ENCODE measurements at regions not wholly inside any gene's neighbourhood (a gene's known extent, or its start where the extent isn't known, plus 50 kb on each side); places are given as distances from the start of the nearest gene placed in this dataset.
"Not testable (repeated sequence)": the region's sequence is repeated elsewhere in the genome, so short reads cannot be mapped to it uniquely, and the experiment has no call there.

DNA sequence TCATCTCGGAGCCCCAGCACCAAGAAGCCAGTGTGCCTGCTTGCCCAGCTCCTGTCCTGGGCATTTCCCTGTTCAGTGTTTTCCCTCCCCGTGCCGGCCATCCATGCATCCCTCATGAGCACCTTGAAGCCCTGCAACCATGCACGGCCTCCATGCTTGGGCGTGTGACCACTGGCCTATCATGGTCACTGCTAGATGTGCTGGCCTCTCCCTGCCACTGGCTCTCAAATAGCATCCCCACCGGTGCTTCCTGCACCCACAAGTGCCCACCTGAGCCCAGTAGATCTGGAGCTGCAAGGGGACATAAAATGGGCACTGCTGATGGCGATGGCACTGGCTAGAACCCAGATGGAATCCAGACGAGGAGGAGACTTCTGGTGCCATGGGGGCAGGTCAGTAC is 126.0 kb downstream of the TUBA3C start:
- no peaks in the 10 kb centered on the region for H3K4me1 ChIP-seq
- no peak overlapping the region for H3K27ac ChIP-seq
- WGBS, 2 donors, result 78 to 80% methylated on average over 7 to 8 of the region's 8 CpGs
- no peak overlapping the region for H3K4me3 ChIP-seq
- TF ChIP-seq EP300 (IDR thresholded peaks at IDR 0.05), result no peak
- TF ChIP-seq, protein P1, sequence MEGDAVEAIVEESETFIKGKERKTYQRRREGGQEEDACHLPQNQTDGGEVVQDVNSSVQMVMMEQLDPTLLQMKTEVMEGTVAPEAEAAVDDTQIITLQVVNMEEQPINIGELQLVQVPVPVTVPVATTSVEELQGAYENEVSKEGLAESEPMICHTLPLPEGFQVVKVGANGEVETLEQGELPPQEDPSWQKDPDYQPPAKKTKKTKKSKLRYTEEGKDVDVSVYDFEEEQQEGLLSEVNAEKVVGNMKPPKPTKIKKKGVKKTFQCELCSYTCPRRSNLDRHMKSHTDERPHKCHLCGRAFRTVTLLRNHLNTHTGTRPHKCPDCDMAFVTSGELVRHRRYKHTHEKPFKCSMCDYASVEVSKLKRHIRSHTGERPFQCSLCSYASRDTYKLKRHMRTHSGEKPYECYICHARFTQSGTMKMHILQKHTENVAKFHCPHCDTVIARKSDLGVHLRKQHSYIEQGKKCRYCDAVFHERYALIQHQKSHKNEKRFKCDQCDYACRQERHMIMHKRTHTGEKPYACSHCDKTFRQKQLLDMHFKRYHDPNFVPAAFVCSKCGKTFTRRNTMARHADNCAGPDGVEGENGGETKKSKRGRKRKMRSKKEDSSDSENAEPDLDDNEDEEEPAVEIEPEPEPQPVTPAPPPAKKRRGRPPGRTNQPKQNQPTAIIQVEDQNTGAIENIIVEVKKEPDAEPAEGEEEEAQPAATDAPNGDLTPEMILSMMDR (IDR thresholded peaks at IDR 0.05), result no peak
- TF ChIP-seq POLR2A (IDR thresholded peaks at IDR 0.05), result no peak
- no peaks in the 10 kb centered on the region for H3K36me3 ChIP-seq
- peaks cover 0 to 23% (median 0%) of the 10 kb centered on the region in 4 donors for H3K9me3 ChIP-seq
- no peaks in the 10 kb centered on the region for H3K27me3 ChIP-seq
- DNase-seq (ENCODE audit: low spot score in 2 of 2), result no peak

DNA sequence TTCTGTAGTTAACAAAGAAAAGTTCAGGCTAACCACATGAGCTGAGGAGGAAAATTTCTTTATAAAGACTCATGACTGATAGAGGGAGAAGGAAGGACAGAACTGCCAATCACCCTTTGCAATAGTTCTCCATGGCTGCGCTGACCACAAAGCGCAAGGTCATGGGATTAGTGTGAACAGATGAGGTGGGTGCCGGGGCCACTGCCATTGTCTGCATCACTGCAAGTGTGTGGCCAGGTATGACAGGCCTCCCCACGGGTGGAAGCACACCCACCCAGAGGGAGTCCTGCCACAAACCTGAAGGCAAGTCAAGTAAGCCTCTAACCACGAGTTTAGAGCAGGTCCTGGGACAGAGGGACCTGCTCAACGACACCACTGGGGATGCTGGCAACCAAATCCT is 128.1 kb downstream of the TUBA3C start:
- H3K27ac ChIP-seq, result no peak overlapping the region
- H3K4me3 ChIP-seq, result no peak overlapping the region
- peaks cover 0 to 15% (median 0%) of the 10 kb centered on the region in 4 donors for H3K9me3 ChIP-seq
- no peaks in the 10 kb centered on the region for H3K36me3 ChIP-seq
- H3K27me3 ChIP-seq, result no peaks in the 10 kb centered on the region
- TF ChIP-seq EP300 (IDR thresholded peaks at IDR 0.05) (no peak), POLR2A (IDR thresholded peaks at IDR 0.05) (no peak)
- TF ChIP-seq, protein P1 (IDR thresholded peaks at IDR 0.05), result no peak
- no peaks in the 10 kb centered on the region for H3K4me1 ChIP-seq
- no peak for DNase-seq (ENCODE audit: low spot score in 2 of 2)
- 57 to 69% methylated on average over 6 of the region's 6 CpGs for WGBS, 2 donors

DNA sequence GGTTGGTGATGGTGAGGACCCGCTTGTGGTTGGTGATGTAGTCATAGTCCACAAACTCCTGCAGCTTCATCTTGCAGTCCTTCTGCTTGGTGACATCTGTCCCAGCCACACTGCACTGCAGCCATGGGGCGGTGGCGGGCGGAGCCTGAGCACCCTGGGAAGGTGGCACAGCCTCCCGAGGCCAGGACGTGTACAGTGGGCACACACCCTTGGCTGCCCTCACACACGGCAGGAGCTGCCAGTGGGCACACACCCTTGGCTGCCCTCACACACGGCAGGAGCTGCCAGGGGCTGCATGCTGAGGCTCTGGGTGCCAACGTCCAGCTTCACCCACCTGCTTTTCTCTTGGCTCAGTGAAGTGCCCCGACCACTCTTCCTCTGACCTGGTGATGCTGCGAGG is 128.7 kb downstream of the TUBA3C start:
- Histone ChIP-seq H3K9me3 (peaks cover 0 to 11% (median 0%) of the 10 kb centered on the region in 4 donors), H3K4me3 (no peak overlapping the region), H3K36me3 (no peaks in the 10 kb centered on the region), H3K4me1 (no peaks in the 10 kb centered on the region), H3K27me3 (no peaks in the 10 kb centered on the region), H3K27ac (no peak overlapping the region)
- DNase-seq (ENCODE audit: low spot score in 2 of 2), result no peak
- 77 to 84% methylated on average over 11 of the region's 11 CpGs for WGBS, 2 donors
- TF ChIP-seq EP300 (IDR thresholded peaks at IDR 0.05), result no peak
- TF ChIP-seq, protein P1 (IDR thresholded peaks at IDR 0.05), result no peak
- no peak for TF ChIP-seq POLR2A (IDR thresholded peaks at IDR 0.05)

DNA sequence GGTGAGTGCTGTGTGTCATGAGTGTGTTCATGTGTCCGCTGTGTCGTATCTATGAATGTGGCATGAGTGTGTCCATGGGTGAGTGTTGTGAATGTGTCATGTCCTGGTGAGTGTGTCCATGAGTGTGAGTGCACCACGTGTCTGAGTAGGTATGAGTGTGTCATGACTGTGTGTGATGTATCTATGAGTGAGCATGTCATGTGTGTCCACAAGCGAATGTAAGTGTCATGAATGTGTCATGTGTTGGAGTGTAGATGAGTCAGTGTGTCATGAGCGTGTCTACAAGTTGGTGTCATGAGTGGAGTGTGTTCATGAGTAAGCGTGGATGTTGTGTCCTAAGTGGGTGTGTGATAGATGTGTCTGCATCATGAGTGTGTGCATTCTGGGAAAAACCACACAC is 129.4 kb downstream of the TUBA3C start:
- TF ChIP-seq POLR2A (IDR thresholded peaks at IDR 0.05) (no peak), EP300 (IDR thresholded peaks at IDR 0.05) (no peak)
- TF ChIP-seq, protein P1 (IDR thresholded peaks at IDR 0.05), result no peak
- no peaks in the 10 kb centered on the region for H3K4me1 ChIP-seq
- H3K9me3 ChIP-seq, result peaks cover 0 to 11% (median 0%) of the 10 kb centered on the region in 4 donors
- H3K27ac ChIP-seq, result no peak overlapping the region
- 67 to 79% methylated on average over 6 of the region's 6 CpGs for WGBS, 2 donors
- no peaks in the 10 kb centered on the region for H3K27me3 ChIP-seq
- H3K36me3 ChIP-seq, result no peaks in the 10 kb centered on the region
- H3K4me3 ChIP-seq, result no peak overlapping the region
- no peak for DNase-seq (ENCODE audit: low spot score in 2 of 2)

DNA sequence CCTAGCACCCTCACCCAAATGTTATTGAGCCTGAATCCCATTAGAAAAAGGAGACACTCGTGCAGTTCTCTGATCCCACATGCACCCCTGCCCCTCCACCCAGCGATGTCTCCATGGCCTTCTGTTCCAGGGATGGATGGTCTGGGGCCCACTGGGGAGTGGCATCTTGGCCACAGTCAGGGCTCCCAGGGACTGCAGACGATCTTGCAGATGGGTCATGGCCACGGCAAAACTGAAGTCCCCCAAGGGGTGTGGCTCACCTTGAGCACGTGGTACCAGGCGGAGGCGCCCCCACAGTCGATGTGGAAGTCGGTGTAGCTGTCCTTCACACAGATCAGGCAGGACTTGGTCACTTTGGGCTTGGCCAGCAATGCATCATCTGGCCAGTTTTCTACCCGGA is 130.7 kb downstream of the TUBA3C start:
- no peak for TF ChIP-seq POLR2A (IDR thresholded peaks at IDR 0.05)
- TF ChIP-seq EP300 (IDR thresholded peaks at IDR 0.05), result no peak
- TF ChIP-seq, protein P1 (IDR thresholded peaks at IDR 0.05), result no peak

DNA sequence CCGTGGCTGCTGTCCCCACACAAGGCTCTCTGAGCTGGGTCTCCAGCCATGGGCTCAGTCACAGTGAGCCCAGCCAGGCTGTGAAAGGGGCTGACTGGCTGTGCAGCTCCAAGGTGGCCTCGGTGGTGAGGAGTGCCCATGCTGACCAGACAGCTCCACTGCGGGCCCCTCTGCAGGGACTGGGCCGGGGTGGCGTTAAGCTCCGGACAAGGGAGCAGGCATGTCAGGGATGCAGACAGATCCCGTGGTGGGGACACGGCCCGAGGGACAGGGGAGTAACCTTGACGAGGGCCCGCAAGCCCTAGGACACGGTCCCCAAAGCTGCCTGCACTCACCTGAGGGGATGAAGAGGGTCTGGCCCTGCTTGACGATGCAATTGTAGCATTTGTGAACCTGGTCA is 132.0 kb downstream of the TUBA3C start:
- not testable (repeated sequence) for DNase-seq (ENCODE audit: low spot score in 2 of 2); H3K9me3 ChIP-seq; H3K4me1 ChIP-seq; H3K27ac ChIP-seq; H3K4me3 ChIP-seq; H3K36me3 ChIP-seq; H3K27me3 ChIP-seq
- 82 to 83% methylated on average over 13 of the region's 13 CpGs for WGBS, 2 donors

More for the DNA sequence above, 130.7 kb downstream of the TUBA3C start:
- Histone ChIP-seq H3K36me3 (no peaks in the 10 kb centered on the region), H3K9me3 (peaks cover 0 to 6% (median 0%) of the 10 kb centered on the region in 4 donors), H3K4me3 (no peak overlapping the region), H3K4me1 (no peaks in the 10 kb centered on the region), H3K27ac (no peak overlapping the region), H3K27me3 (no peaks in the 10 kb centered on the region)
- DNase-seq (ENCODE audit: low spot score in 2 of 2), result no peak
- WGBS, 2 donors, result 79 to 80% methylated on average over 5 to 10 of the region's 10 CpGs

All from tibial nerve (tissue), 4 donors.